Endothelial cell of umbilical vein (primary cell): ENCODE measurements at regions not wholly inside any gene's neighbourhood (a gene's known extent, or its start where the extent isn't known, plus 50 kb on each side); places are given as distances from the start of the nearest gene placed in this dataset.

Source experiments
- BruUV-seq: library from RNA; stranded (reverse); fragments of 400-500 nt; replicated peaks from 2 replicates; lab custom pipeline; 2021; lab: Mats Ljungman, UMichigan
- CTCF ChIA-PET: fragments of 300-600, 350-600 bp; sonication (Branson Sonifier 250); formaldehyde crosslinking; loops from one replicate; lab custom pipeline; 2021; ENCODE audit warnings: antibody characterized with exemption, inconsistent platforms; lab: Charles Lee
- POLR2A ChIA-PET: fragments of 300-600, 350-600 bp; sonication (Branson Sonifier 250); formaldehyde crosslinking; loops from one replicate; lab custom pipeline; 2021; ENCODE audit warnings: antibody characterized with exemption, inconsistent platforms; lab: Charles Lee
- DNase-seq: peaks from one replicate; pipeline ENCODE4 v3.0.0-alpha.2; 2011; ENCODE audit warnings: low read depth, low spot score
- FAIRE-seq: peaks from 2 replicates; lab custom pipeline; 2011; peaks lifted over from hg19 to GRCh38; lab: Jason Lieb, UNC
- H2AFZ ChIP-seq: 2 replicates; pipeline ENCODE4 v1.6.0; 2012; ENCODE audit warnings: low read depth, low read length, control low read depth, inconsistent platforms
- H3K27ac ChIP-seq: 2 replicates; pipeline ENCODE4 v1.5.1; 2011; ENCODE audit warnings: low read depth, mild to moderate bottlenecking, control low read depth, low read length, moderate library complexity; ENCODE audit not compliant: insufficient read depth
- H3K27me3 ChIP-seq, 2 experiments: 2 replicates each; pipeline versions ENCODE4 v1.6.0 to v1.6.1; 2011; ENCODE audit warnings: low read length in 2 of 2, mixed read lengths in 1 of 2; ENCODE audit not compliant: control insufficient read depth in 2 of 2, insufficient read depth in 2 of 2
- H3K36me3 ChIP-seq, 2 experiments: 2 replicates in 1 of 2; 3 replicates in 1 of 2; pipeline ENCODE4 v1.5.1; 2011; ENCODE audit warnings: low read length in 2 of 2, mild to moderate bottlenecking in 1 of 2, moderate library complexity in 1 of 2; ENCODE audit not compliant: control insufficient read depth in 2 of 2, insufficient read depth in 2 of 2; ENCODE audit errors: extremely low read depth in 1 of 2
- H3K4me1 ChIP-seq: 3 replicates; pipeline ENCODE4 v1.5.1; 2011; ENCODE audit warnings: mild to moderate bottlenecking, low read length; ENCODE audit not compliant: control insufficient read depth, insufficient read depth; ENCODE audit errors: extremely low read depth
- H3K4me2 ChIP-seq: 2 replicates; pipeline ENCODE4 v1.6.1; 2011; ENCODE audit warnings: low read length, control low read depth, mixed read lengths; ENCODE audit not compliant: insufficient read depth
- H3K4me3 ChIP-seq, 3 experiments: fragments of 200-600 bp in 1 of 3; sonication (generic), shearing (Covaris generic) in 1 of 3; replicated peaks in 1 of 3; 2 replicates each; pipeline ENCODE4 v1.5.1; 2011 to 2016; ENCODE audit warnings: control low read depth in 3 of 3, low read length in 3 of 3, mild to moderate bottlenecking in 2 of 3, inconsistent platforms in 1 of 3, low read depth in 1 of 3, moderate library complexity in 1 of 3; ENCODE audit not compliant: insufficient read depth in 1 of 3
- H3K79me2 ChIP-seq: 2 replicates; pipeline ENCODE4 v1.6.0; 2012; ENCODE audit warnings: low read length, inconsistent platforms; ENCODE audit not compliant: control insufficient read depth, insufficient read depth
- H3K9ac ChIP-seq: replicated peaks from 2 replicates; pipeline ENCODE3; 2011; ENCODE audit warnings: low read length, control low read depth; ENCODE audit not compliant: insufficient read depth; ENCODE audit errors: extremely low read depth
- H3K9me1 ChIP-seq: replicated peaks from 3 replicates; pipeline ENCODE4 v1.6.0; 2011; ENCODE audit warnings: mild to moderate bottlenecking, low read length; ENCODE audit not compliant: control insufficient read depth, insufficient read depth; ENCODE audit errors: extremely low read depth
- H3K9me3 ChIP-seq: replicated peaks from 2 replicates; pipeline ENCODE4 v1.5.1; 2012; ENCODE audit warnings: low read length, inconsistent platforms; ENCODE audit not compliant: control insufficient read depth, insufficient read depth
- H4K20me1 ChIP-seq: replicated peaks from 2 replicates; pipeline ENCODE3; 2011; ENCODE audit warnings: mild to moderate bottlenecking, low read length; ENCODE audit not compliant: control insufficient read depth, insufficient read depth; ENCODE audit errors: extremely low read depth
- EZH2 ChIP-seq: IDR thresholded peaks from 2 replicates; pipeline ENCODE4 v1.6.1; 2012; ENCODE audit warnings: borderline replicate concordance, low read depth, mild to moderate bottlenecking, moderate library complexity, low read length, inconsistent platforms; ENCODE audit not compliant: severe bottlenecking
- FOS ChIP-seq: IDR thresholded peaks from 2 replicates; pipeline ENCODE4 v1.6.1; 2011; ENCODE audit warnings: mild to moderate bottlenecking, low read length, moderate library complexity, borderline replicate concordance; ENCODE audit not compliant: insufficient read depth
- GATA2 ChIP-seq: IDR thresholded peaks from 2 replicates; pipeline ENCODE4 v1.7.0; 2011; ENCODE audit warnings: low read depth, mild to moderate bottlenecking, moderate library complexity, mixed read lengths, low read length; ENCODE audit not compliant: insufficient read length, insufficient read depth
- JUN ChIP-seq: IDR thresholded peaks from 2 replicates; pipeline ENCODE4 v1.6.1; 2011; ENCODE audit warnings: borderline replicate concordance, low read depth; ENCODE audit not compliant: insufficient read length, insufficient read depth
- MYC ChIP-seq: IDR thresholded peaks from one replicate; pipeline ENCODE4 v1.6.1; 2011; ENCODE audit warnings: mild to moderate bottlenecking, low read depth, low read length
- POLR2A ChIP-seq: IDR thresholded peaks from 2 replicates; pipeline ENCODE4 v1.6.1; 2012; ENCODE audit warnings: low read depth, mild to moderate bottlenecking, control low read depth, low read length
- POLR2AphosphoS5 ChIP-seq: IDR thresholded peaks from 2 replicates; pipeline ENCODE4 v1.6.1; 2012; ENCODE audit warnings: low read depth, mild to moderate bottlenecking, control low read depth, low read length, moderate library complexity; ENCODE audit not compliant: insufficient read depth
- dilution Hi-C: fragments of 300-500 bp; cut with MboI; formaldehyde crosslinking; loops from one replicate; pipeline ENCODE4 v1.15.0; 2019; ENCODE audit warnings: low sequenced_read_pairs; ENCODE audit not compliant: extremely low pct_ligation_motif_present
- intact Hi-C: fragments of 100-400 bp; cut with micrococcal nuclease; formaldehyde crosslinking; loops from one replicate; pipeline ENCODE4 v1.10.0; 2022
- TF ChIP-seq, protein P1 (sequence below), 2 donors: IDR thresholded peaks; 1 replicate in 1 of 2; 2 replicates in 1 of 2; pipeline ENCODE4 v1.5.1; 2011; ENCODE audit warnings: low read length in 2 of 2, mild to moderate bottlenecking in 2 of 2, moderate library complexity in 2 of 2, control low read depth in 1 of 2, inconsistent platforms in 1 of 2, low read depth in 1 of 2; ENCODE audit not compliant: insufficient read depth in 1 of 2; ENCODE audit errors: extremely low read depth in 1 of 2
- TF ChIP-seq, protein P2 (sequence below): IDR thresholded peaks from 2 replicates; pipeline ENCODE4 v1.6.1; 2011; ENCODE audit not compliant: insufficient read depth, insufficient read length

DNA sequence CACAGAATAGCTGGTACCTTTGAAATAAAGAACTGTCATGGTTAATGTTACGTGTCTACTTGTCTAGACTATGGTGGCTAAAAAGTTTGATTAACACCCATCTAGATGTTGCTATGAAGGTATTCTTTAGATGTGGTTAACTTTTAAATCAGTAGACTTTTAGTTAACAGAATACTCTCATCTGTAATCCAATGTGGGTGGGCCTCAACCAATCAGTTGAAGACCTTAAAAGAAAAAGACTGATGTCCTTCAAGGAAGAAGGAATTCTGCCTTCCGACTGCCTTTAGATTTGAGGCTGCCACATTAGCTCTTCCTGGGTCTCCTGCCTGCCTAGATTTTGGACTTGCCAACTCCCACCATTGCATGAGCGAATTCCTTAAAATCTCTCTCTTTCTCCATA is 113.0 kb upstream of the CACUL1 start:
- Histone ChIP-seq H3K4me2 (no peak overlapping the region), H4K20me1 (no peaks in the 10 kb centered on the region), H3K27me3 (peaks cover 3% of the 10 kb centered on the region in 2 experiments), H3K4me3 (no peak overlapping the region), H3K9me1 (no peaks in the 10 kb centered on the region), H3K4me1 (peaks cover 10% of the 10 kb centered on the region), H3K9ac (no peak overlapping the region), H3K36me3 (no peaks in the 10 kb centered on the region), H3K27ac (no peak overlapping the region), H3K79me2 (no peaks in the 10 kb centered on the region), H2AFZ (no peak overlapping the region), H3K9me3 (no peaks in the 10 kb centered on the region)
- BruUV-seq = no TSS peak
- FAIRE-seq = no peak
- TF ChIP-seq MYC (no peak), POLR2A (no peak), JUN (no peak), EZH2 (no peak), GATA2 (no peak), POLR2AphosphoS5 (no peak), FOS (no peak)
- TF ChIP-seq, protein P1, sequence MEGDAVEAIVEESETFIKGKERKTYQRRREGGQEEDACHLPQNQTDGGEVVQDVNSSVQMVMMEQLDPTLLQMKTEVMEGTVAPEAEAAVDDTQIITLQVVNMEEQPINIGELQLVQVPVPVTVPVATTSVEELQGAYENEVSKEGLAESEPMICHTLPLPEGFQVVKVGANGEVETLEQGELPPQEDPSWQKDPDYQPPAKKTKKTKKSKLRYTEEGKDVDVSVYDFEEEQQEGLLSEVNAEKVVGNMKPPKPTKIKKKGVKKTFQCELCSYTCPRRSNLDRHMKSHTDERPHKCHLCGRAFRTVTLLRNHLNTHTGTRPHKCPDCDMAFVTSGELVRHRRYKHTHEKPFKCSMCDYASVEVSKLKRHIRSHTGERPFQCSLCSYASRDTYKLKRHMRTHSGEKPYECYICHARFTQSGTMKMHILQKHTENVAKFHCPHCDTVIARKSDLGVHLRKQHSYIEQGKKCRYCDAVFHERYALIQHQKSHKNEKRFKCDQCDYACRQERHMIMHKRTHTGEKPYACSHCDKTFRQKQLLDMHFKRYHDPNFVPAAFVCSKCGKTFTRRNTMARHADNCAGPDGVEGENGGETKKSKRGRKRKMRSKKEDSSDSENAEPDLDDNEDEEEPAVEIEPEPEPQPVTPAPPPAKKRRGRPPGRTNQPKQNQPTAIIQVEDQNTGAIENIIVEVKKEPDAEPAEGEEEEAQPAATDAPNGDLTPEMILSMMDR (IDR thresholded peaks at IDR 0.05; ENCODE audit: extremely low read depth in 1 of 2, insufficient read depth in 1 of 2, low read depth in 1 of 2, low read length in 2 of 2) = no peak
- TF ChIP-seq, protein P2, sequence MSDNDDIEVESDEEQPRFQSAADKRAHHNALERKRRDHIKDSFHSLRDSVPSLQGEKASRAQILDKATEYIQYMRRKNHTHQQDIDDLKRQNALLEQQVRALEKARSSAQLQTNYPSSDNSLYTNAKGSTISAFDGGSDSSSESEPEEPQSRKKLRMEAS = no peak
- POLR2A ChIA-PET = no interaction called here
- no peak for DNase-seq
- intact Hi-C loops = no loop called here
- dilution Hi-C loops = no loop called here
- CTCF ChIA-PET = no interaction called here
